ENCODE measurements at regions not wholly inside any gene's neighbourhood (a gene's known extent, or its start where the extent isn't known, plus 50 kb on each side); places are given as distances from the start of the nearest gene placed in this dataset.

GRCh38 chr4:124035364-124036041 lies 638.9 kb downstream of the SPRY1 start:
- ChIA-PET POLR2A (ENCODE audit: partially characterized antibody) (no interaction called here), CTCF (ENCODE audit: partially characterized antibody) (no interaction called here)
- H3K27me3 ChIP-seq (ENCODE audit: insufficient read depth, low read length): no peaks in the 10 kb centered on the region
- no peaks in the 10 kb centered on the region for H3K27me3 Mint-ChIP-seq
- H3K9me3 ChIP-seq (ENCODE audit: control insufficient read depth in 1 of 2, low read length in 2 of 2): no peaks in the 10 kb centered on the region
- no peaks in the 10 kb centered on the region for H3K4me1 ChIP-seq (ENCODE audit: insufficient read depth, low read length)
- H3K4me1 Mint-ChIP-seq: no peaks in the 10 kb centered on the region
- no peak overlapping the region for H3K4me3 ChIP-seq (ENCODE audit: low read length in 2 of 2)
- no peaks in the 10 kb centered on the region for H3K36me3 Mint-ChIP-seq
- no peaks in the 10 kb centered on the region for H3K36me3 ChIP-seq (ENCODE audit: insufficient read depth, low read length)
- H3K27ac Mint-ChIP-seq: no peak overlapping the region
- no peak for DNase-seq
- intact Hi-C loops (cut with micrococcal nuclease): no loop called here
- H3K4me3 Mint-ChIP-seq: no peak overlapping the region
- H3K27ac ChIP-seq (ENCODE audit: low read depth, low read length): no peak overlapping the region
- peaks cover 0 to 5% (median 0%) of the 10 kb centered on the region in 8 donors for H3K9me3 Mint-ChIP-seq

GRCh38 chr4:124037236-124037635 lies 640.6 kb downstream of the SPRY1 start:
- POLR2A ChIA-PET (ENCODE audit: partially characterized antibody): no interaction called here
- no peak overlapping the region for H3K27ac ChIP-seq (ENCODE audit: low read depth, low read length)
- no peak overlapping the region for H3K4me3 ChIP-seq (ENCODE audit: low read length in 2 of 2)
- no peaks in the 10 kb centered on the region for H3K36me3 Mint-ChIP-seq
- H3K4me1 Mint-ChIP-seq: no peaks in the 10 kb centered on the region
- H3K4me1 ChIP-seq (ENCODE audit: insufficient read depth, low read length): no peaks in the 10 kb centered on the region
- H3K27me3 ChIP-seq (ENCODE audit: insufficient read depth, low read length): no peaks in the 10 kb centered on the region
- peaks cover 0 to 5% (median under 1%) of the 10 kb centered on the region in 8 donors for H3K9me3 Mint-ChIP-seq
- DNase-seq: no peak
- CTCF ChIA-PET (ENCODE audit: partially characterized antibody): no interaction called here
- H3K27ac Mint-ChIP-seq: no peak overlapping the region
- no peak overlapping the region for H3K4me3 Mint-ChIP-seq
- intact Hi-C loops (cut with micrococcal nuclease): no loop called here
- H3K27me3 Mint-ChIP-seq: no peaks in the 10 kb centered on the region
- no peaks in the 10 kb centered on the region for H3K9me3 ChIP-seq (ENCODE audit: control insufficient read depth in 1 of 2, low read length in 2 of 2)
- no peaks in the 10 kb centered on the region for H3K36me3 ChIP-seq (ENCODE audit: insufficient read depth, low read length)

GRCh38 chr4:124044330-124044729 lies 647.7 kb downstream of the SPRY1 start:
- Mint-ChIP-seq H3K4me3 (no peak overlapping the region), H3K36me3 (no peaks in the 10 kb centered on the region), H3K27me3 (no peaks in the 10 kb centered on the region), H3K9me3 (peaks cover 0 to 8% (median 4%) of the 10 kb centered on the region in 8 donors), H3K27ac (no peak overlapping the region), H3K4me1 (no peaks in the 10 kb centered on the region)
- Histone ChIP-seq H3K36me3 (ENCODE audit: insufficient read depth, low read length) (no peaks in the 10 kb centered on the region), H3K4me3 (ENCODE audit: low read length in 2 of 2) (no peak overlapping the region), H3K4me1 (ENCODE audit: insufficient read depth, low read length) (no peaks in the 10 kb centered on the region), H3K27ac (ENCODE audit: low read depth, low read length) (no peak overlapping the region), H3K27me3 (ENCODE audit: insufficient read depth, low read length) (no peaks in the 10 kb centered on the region), H3K9me3 (ENCODE audit: control insufficient read depth in 1 of 2, low read length in 2 of 2) (no peaks in the 10 kb centered on the region)
- intact Hi-C loops (cut with micrococcal nuclease): no loop called here
- no peak for DNase-seq
- CTCF ChIA-PET (ENCODE audit: partially characterized antibody): no interaction called here
- POLR2A ChIA-PET (ENCODE audit: partially characterized antibody): no interaction called here

GRCh38 chr4:124044867-124045266 lies 648.3 kb downstream of the SPRY1 start:
- Mint-ChIP-seq H3K36me3 (no peaks in the 10 kb centered on the region), H3K27me3 (no peaks in the 10 kb centered on the region), H3K9me3 (peaks cover 0 to 8% (median 3%) of the 10 kb centered on the region in 8 donors), H3K4me1 (no peaks in the 10 kb centered on the region), H3K4me3 (no peak overlapping the region), H3K27ac (no peak overlapping the region)
- Histone ChIP-seq H3K4me1 (ENCODE audit: insufficient read depth, low read length) (no peaks in the 10 kb centered on the region), H3K27me3 (ENCODE audit: insufficient read depth, low read length) (no peaks in the 10 kb centered on the region), H3K27ac (ENCODE audit: low read depth, low read length) (no peak overlapping the region), H3K4me3 (ENCODE audit: low read length in 2 of 2) (no peak overlapping the region), H3K9me3 (ENCODE audit: control insufficient read depth in 1 of 2, low read length in 2 of 2) (no peaks in the 10 kb centered on the region), H3K36me3 (ENCODE audit: insufficient read depth, low read length) (no peaks in the 10 kb centered on the region)
- ChIA-PET CTCF (ENCODE audit: partially characterized antibody) (no interaction called here), POLR2A (ENCODE audit: partially characterized antibody) (no interaction called here)
- no peak for DNase-seq
- intact Hi-C loops (cut with micrococcal nuclease): no loop called here

- Mint-ChIP-seq H3K36me3 (no peaks in the 10 kb centered on the region), H3K9me3 (peaks cover 0 to 8% (median 3%) of the 10 kb centered on the region in 8 donors), H3K27me3 (no peaks in the 10 kb centered on the region), H3K27ac (no peak overlapping the region), H3K4me3 (no peak overlapping the region), H3K4me1 (no peaks in the 10 kb centered on the region)
- CTCF ChIA-PET (ENCODE audit: partially characterized antibody): no interaction called here
- intact Hi-C loops (cut with micrococcal nuclease): no loop called here
- DNase-seq: no peak
- Histone ChIP-seq H3K4me1 (ENCODE audit: insufficient read depth, low read length) (no peaks in the 10 kb centered on the region), H3K9me3 (ENCODE audit: control insufficient read depth in 1 of 2, low read length in 2 of 2) (no peaks in the 10 kb centered on the region), H3K27ac (ENCODE audit: low read depth, low read length) (no peak overlapping the region), H3K27me3 (ENCODE audit: insufficient read depth, low read length) (no peaks in the 10 kb centered on the region), H3K4me3 (ENCODE audit: low read length in 2 of 2) (no peak overlapping the region), H3K36me3 (ENCODE audit: insufficient read depth, low read length) (no peaks in the 10 kb centered on the region)
- POLR2A ChIA-PET (ENCODE audit: partially characterized antibody): no interaction called here
Observed at GRCh38 chr4:124046190-124046589, 649.6 kb downstream of the SPRY1 start.

GRCh38 chr4:124053872-124054538 lies 657.4 kb downstream of the SPRY1 start:
- H3K4me3 ChIP-seq (ENCODE audit: low read length in 2 of 2): no peak overlapping the region
- Mint-ChIP-seq H3K27ac (no peak overlapping the region), H3K4me1 (no peaks in the 10 kb centered on the region), H3K27me3 (no peaks in the 10 kb centered on the region), H3K36me3 (no peaks in the 10 kb centered on the region), H3K4me3 (no peak overlapping the region), H3K9me3 (peaks cover 0 to 5% (median 0%) of the 10 kb centered on the region in 8 donors)
- ChIA-PET CTCF (ENCODE audit: partially characterized antibody) (no interaction called here), POLR2A (ENCODE audit: partially characterized antibody) (no interaction called here)
- H3K9me3 ChIP-seq (ENCODE audit: control insufficient read depth in 1 of 2, low read length in 2 of 2): no peaks in the 10 kb centered on the region
- intact Hi-C loops (cut with micrococcal nuclease): no loop called here
- no peaks in the 10 kb centered on the region for H3K27me3 ChIP-seq (ENCODE audit: insufficient read depth, low read length)
- H3K27ac ChIP-seq (ENCODE audit: low read depth, low read length): no peak overlapping the region
- no peaks in the 10 kb centered on the region for H3K36me3 ChIP-seq (ENCODE audit: insufficient read depth, low read length)
- no peak for DNase-seq
- no peaks in the 10 kb centered on the region for H3K4me1 ChIP-seq (ENCODE audit: insufficient read depth, low read length)

GRCh38 chr4:124055336-124055735 lies 657.2 kb downstream of the ANKRD50 start:
- Histone ChIP-seq H3K4me3 (ENCODE audit: low read length in 2 of 2) (no peak overlapping the region), H3K9me3 (ENCODE audit: control insufficient read depth in 1 of 2, low read length in 2 of 2) (no peaks in the 10 kb centered on the region), H3K36me3 (ENCODE audit: insufficient read depth, low read length) (no peaks in the 10 kb centered on the region), H3K4me1 (ENCODE audit: insufficient read depth, low read length) (no peaks in the 10 kb centered on the region), H3K27me3 (ENCODE audit: insufficient read depth, low read length) (no peaks in the 10 kb centered on the region), H3K27ac (ENCODE audit: low read depth, low read length) (no peak overlapping the region)
- peaks cover 0 to 5% (median 0%) of the 10 kb centered on the region in 8 donors for H3K9me3 Mint-ChIP-seq
- H3K4me3 Mint-ChIP-seq: no peak overlapping the region
- no peaks in the 10 kb centered on the region for H3K27me3 Mint-ChIP-seq
- no peaks in the 10 kb centered on the region for H3K36me3 Mint-ChIP-seq
- DNase-seq: no peak
- intact Hi-C loops (cut with micrococcal nuclease): no loop called here
- ChIA-PET CTCF (ENCODE audit: partially characterized antibody) (no interaction called here), POLR2A (ENCODE audit: partially characterized antibody) (no interaction called here)
- H3K4me1 Mint-ChIP-seq: no peaks in the 10 kb centered on the region
- no peak overlapping the region for H3K27ac Mint-ChIP-seq
